RWPE2 (cell line): ENCODE measurements at regions not wholly inside any gene's neighbourhood (a gene's known extent, or its start where the extent isn't known, plus 50 kb on each side); places are given as distances from the start of the nearest gene placed in this dataset.
A peak's percentile ranks its signal among the peaks of the same experiment; 100 is the strongest.

ENCODE experiments used
- ATAC-seq: fragments of 200-7000 bp; cut with Tn5 transposase; 3 replicates; pipeline ENCODE4 v1.9.1; 2021; ENCODE audit warnings: low read depth
- DNase-seq: peaks from one replicate; pipeline ENCODE4 v3.0.0-alpha.2; 2020; ENCODE audit warnings: low spot score
- H3K27ac ChIP-seq: fragments of 450-650 bp; 2 replicates; pipeline ENCODE4 v1.5.1; 2017; ENCODE audit warnings: mild to moderate bottlenecking; ENCODE audit not compliant: poor library complexity, severe bottlenecking
- H3K27me3 ChIP-seq: fragments of 250-450 bp; sonication (Bioruptor Pico); 2 replicates; pipeline ENCODE4 v1.5.1; 2021; ENCODE audit warnings: mild to moderate bottlenecking, moderate library complexity; ENCODE audit not compliant: insufficient read depth, poor library complexity, severe bottlenecking
- H3K36me3 ChIP-seq: fragments of 250-450 bp; sonication (Bioruptor Pico); 2 replicates; pipeline ENCODE4 v1.5.1; 2020; ENCODE audit warnings: low read depth, mild to moderate bottlenecking, moderate library complexity
- H3K4me1 ChIP-seq: fragments of 250-450 bp; sonication (Bioruptor Pico); 2 replicates; pipeline ENCODE4 v1.5.1; 2021; ENCODE audit warnings: mild to moderate bottlenecking, moderate library complexity; ENCODE audit not compliant: insufficient read depth, poor library complexity, severe bottlenecking
- H3K4me3 ChIP-seq: fragments of 250-450 bp; sonication (Bioruptor Pico); 2 replicates; pipeline ENCODE4 v1.5.1; 2021; ENCODE audit warnings: mild to moderate bottlenecking, moderate library complexity; ENCODE audit not compliant: severe bottlenecking
- H3K9me3 ChIP-seq: fragments of 250-450 bp; sonication (Bioruptor Pico); 2 replicates; pipeline ENCODE4 v1.5.1; 2021; ENCODE audit warnings: mild to moderate bottlenecking, moderate library complexity; ENCODE audit not compliant: severe bottlenecking
- TF ChIP-seq, protein P1 (sequence below): fragments of 450-650 bp; IDR thresholded peaks from one replicate; pipeline ENCODE4 v1.5.1; 2017; ENCODE audit warnings: mild to moderate bottlenecking, moderate library complexity; ENCODE audit not compliant: poor library complexity, severe bottlenecking

DNA sequence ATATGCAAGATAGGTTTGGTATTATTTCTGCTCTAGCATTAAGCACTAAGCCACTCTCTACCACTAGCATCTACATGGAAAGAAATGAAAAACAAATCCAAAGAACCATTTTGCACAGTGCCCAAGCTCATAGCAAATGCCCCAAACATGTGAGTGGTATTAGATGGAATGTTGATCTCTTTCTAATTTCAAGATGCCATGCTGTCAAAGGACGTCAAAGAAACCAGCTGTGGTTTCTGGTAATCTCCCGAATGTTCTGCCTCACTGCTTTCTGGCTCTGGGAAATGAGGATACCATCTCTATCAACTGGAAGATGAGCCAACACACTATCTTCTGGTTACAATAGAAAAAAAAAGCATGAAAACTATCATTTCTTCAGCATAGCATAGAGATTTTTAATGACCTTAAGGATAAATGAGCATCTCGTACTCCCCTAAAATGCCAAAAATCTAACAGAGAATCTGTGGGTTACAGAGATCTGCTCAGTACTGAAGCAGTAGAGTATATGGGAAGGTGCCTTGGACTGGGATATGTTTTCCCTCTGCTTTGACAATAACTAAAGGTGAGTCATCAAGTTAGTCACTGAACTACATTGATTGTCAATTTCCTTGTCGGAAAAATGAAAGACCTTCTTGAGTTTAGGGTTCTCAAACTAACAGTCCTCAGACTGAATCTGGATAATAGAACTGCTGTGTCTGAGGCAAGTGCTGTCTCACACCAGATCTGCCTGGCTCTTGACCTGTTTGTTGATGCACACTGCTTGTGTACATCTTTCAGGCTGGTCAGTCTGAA lies 244.8 kb upstream of the NCKAP5 start:
- DNase-seq, result no peak
- Histone ChIP-seq H3K36me3 (no peaks in the 10 kb centered on the region), H3K27ac (peak overlapping the region; percentile 26)

DNA sequence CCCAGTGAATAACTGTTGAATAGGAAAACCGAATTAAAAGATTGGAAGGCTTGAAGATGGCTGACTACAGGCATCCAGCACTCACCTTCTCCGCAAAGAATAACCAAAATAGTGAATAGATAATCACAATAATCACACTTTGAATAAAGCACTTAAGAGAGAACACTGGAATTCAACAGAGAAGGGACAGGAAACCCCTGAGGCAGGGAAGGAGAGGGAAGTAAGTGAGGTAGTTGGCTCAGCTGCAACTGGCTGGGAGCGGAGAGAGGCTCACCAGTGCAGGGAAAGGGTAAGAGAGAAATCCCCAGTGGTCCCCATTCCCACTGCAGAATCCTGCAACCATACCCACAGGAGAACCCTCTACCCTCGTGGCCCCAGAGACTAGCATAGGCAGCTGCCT lies 246.6 kb upstream of the NCKAP5 start:
- Histone ChIP-seq H3K4me3 (no peak overlapping the region), H3K9me3 (no peaks in the 10 kb centered on the region), H3K27ac (no peak overlapping the region), H3K36me3 (no peaks in the 10 kb centered on the region), H3K27me3 (no peaks in the 10 kb centered on the region), H3K4me1 (peaks cover 29% of the 10 kb centered on the region)
- DNase-seq, result no peak
- TF ChIP-seq, protein P1, sequence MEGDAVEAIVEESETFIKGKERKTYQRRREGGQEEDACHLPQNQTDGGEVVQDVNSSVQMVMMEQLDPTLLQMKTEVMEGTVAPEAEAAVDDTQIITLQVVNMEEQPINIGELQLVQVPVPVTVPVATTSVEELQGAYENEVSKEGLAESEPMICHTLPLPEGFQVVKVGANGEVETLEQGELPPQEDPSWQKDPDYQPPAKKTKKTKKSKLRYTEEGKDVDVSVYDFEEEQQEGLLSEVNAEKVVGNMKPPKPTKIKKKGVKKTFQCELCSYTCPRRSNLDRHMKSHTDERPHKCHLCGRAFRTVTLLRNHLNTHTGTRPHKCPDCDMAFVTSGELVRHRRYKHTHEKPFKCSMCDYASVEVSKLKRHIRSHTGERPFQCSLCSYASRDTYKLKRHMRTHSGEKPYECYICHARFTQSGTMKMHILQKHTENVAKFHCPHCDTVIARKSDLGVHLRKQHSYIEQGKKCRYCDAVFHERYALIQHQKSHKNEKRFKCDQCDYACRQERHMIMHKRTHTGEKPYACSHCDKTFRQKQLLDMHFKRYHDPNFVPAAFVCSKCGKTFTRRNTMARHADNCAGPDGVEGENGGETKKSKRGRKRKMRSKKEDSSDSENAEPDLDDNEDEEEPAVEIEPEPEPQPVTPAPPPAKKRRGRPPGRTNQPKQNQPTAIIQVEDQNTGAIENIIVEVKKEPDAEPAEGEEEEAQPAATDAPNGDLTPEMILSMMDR, result no peak
- no peak for ATAC-seq

More for the DNA sequence above, 244.8 kb upstream of the NCKAP5 start:
- TF ChIP-seq, protein P1, result no peak
- no peaks in the 10 kb centered on the region for H3K27me3 ChIP-seq
- no peaks in the 10 kb centered on the region for H3K9me3 ChIP-seq
- peaks cover 22% of the 10 kb centered on the region for H3K4me1 ChIP-seq
- peak; percentile 57 for ATAC-seq
- no peak overlapping the region for H3K4me3 ChIP-seq

DNA sequence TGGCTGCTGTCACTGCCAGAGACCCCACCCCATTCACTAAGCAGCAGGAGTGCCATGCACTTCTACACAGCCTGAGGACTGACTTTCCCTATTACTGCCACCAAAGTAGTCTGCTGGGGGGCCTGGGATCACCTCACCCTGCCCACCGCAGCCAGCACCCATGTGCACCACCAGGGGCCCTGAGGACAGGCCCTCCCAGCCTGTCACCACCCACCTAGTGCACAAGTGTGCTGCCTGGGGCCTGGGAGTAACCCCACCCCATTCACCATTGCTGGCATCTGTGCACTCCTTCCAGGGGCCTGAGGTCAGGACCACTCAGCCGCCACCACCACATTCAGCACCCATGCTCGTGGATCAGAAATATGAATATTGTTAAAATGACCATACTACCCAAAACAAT lies 247.8 kb upstream of the NCKAP5 start:
- TF ChIP-seq, protein P1, result no peak
- Histone ChIP-seq H3K4me1 (peaks cover 29% of the 10 kb centered on the region), H3K27ac (peak overlapping the region; percentile 97), H3K36me3 (no peaks in the 10 kb centered on the region), H3K4me3 (no peak overlapping the region), H3K9me3 (no peaks in the 10 kb centered on the region), H3K27me3 (no peaks in the 10 kb centered on the region)
- ATAC-seq (no peak), DNase-seq (no peak)

DNA sequence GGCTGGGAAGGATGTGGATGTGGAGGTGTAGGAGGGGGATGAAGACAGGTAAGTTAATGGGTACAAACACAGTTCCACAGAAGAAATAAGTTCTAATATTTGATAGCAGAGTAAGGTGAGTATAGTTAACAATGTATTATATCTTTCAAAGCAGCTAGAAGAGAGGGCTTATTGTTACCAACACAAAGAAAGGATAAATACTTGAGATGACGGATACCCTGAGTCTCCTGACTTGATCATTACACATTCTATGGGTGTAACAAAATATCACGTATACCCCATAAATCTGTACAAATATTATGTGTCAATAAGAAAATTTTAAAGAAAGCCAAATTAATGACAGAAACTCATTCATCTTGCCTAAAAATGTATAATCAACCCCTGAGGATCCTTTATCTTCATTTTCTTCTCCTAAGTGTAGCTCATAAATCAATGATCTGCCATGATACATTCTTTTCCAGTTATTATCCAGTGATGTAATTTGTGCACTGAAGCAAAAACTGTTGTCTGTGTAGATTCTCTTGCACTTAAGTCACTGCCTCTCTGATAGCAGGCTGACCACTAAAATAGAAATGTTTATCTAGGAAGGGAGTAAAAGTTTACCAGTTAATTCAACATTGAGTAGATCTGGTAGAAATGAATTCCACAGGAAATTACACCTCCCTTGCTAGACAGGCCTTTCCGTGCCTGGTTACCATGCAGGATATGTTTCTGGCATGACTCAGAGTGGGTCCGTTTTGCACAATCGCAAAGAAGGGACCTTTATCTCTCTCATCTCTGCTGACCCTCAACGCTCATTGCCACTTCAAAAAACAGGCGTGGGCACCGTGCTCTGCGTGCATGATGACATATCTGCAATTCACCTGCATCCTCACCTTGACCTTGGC lies 249.7 kb upstream of the NCKAP5 start:
- no peak overlapping the region for H3K4me3 ChIP-seq
- ATAC-seq (peak; percentile 94), DNase-seq (peak; percentile 83)
- H3K27ac ChIP-seq, result peak overlapping the region; percentile 97
- no peaks in the 10 kb centered on the region for H3K9me3 ChIP-seq
- no peaks in the 10 kb centered on the region for H3K27me3 ChIP-seq
- no peaks in the 10 kb centered on the region for H3K36me3 ChIP-seq
- H3K4me1 ChIP-seq, result peaks cover 34% of the 10 kb centered on the region
- TF ChIP-seq, protein P1, result no peak
